MM.1S (cell line): ENCODE measurements at regions not wholly inside any gene's neighbourhood (a gene's known extent, or its start where the extent isn't known, plus 50 kb on each side); places are given as distances from the start of the nearest gene placed in this dataset.
"Not testable (repeated sequence)": the region's sequence is repeated elsewhere in the genome, so short reads cannot be mapped to it uniquely, and the experiment has no call there.

Experiments used
- CTCF ChIP-seq: fragments of 300-600 bp; sonication (generic); IDR thresholded peaks from 2 replicates; pipeline ENCODE4 v1.5.1; 2016; ENCODE audit warnings: antibody characterized with exemption, low read length, mixed read lengths
- EZH2 ChIP-seq: fragments of 300-600 bp; sonication (generic); optimal IDR thresholded peaks from 2 replicates; pipeline ENCODE3; 2017; ENCODE audit warnings: low read depth, mild to moderate bottlenecking, antibody characterized with exemption, low read length, mixed read lengths
- EZH2phosphoT487 ChIP-seq: fragments of 300-600 bp; sonication (generic); IDR thresholded peaks from 2 replicates; pipeline ENCODE4 v1.6.1; 2018; ENCODE audit warnings: antibody characterized with exemption, low read length

DNA sequence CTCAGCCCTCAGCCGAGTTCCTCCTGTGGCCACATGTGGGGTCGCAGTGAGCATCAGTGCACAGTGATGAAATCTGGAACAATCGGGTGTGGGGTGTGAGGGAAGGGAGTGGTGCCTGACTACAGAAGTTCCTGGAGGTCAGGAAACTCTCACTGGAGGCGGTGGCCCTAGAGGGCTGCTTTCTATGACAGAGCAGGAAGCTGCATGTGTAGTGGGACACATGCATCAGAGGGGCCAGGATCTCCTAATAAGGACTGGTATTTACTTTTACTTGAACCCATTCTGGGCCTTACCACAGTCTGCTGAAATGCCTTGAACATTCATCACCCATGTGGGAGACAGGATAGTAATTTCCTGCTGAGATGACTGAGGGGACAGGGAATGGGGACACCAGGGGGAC lies 952.0 kb downstream of the SPATA31A6 start:
- not testable (repeated sequence) for TF ChIP-seq CTCF, EZH2, EZH2phosphoT487
